ENCODE measurements at regions not wholly inside any gene's neighbourhood (a gene's known extent, or its start where the extent isn't known, plus 50 kb on each side); places are given as distances from the start of the nearest gene placed in this dataset.

DNA sequence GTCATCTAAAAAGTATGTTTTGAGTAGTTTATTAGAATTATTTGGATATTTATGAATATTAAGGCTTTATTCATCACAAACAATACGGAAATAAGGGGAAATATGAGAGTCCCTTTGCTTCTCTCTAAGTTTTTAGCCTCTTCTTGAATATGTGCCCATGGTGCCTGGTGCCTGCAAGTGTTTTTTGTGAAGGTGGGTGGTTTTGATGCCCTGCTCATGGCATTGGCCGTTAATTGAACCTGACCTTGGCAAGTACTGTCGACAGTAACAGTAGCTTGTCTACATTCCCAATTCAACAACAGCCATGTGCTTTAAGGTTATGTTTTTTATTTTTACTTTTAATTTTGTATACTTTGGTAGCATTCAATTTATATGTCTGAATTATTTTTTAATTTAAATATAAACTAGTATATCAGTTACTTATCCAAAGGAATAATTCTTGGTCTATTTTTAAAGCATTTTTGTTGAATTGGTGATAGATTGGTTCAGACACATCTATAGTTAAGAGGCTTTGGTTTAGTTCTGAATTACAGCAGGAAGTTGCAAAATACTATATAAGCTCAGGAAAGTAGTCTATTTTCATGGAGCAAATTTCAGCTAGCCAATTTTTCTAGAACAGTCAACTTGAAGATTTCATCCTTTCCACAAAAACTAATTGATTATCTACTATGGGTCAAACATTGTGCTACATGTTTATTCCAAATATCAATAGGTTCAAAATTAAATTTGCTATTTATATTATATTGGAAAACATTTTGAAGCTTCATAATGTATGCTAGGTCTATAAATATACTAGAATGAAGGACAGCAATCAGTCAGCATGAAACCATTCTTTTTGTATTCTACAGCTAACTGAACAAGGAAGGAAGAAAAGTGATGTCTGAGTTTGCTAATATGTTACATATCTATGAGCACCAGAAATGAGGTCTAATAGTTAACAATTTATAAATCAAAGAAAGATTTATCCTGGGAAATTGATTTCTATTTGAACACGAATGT is 184.4 kb downstream of the MRPL39 start:
- no peak for DNase-seq

DNA sequence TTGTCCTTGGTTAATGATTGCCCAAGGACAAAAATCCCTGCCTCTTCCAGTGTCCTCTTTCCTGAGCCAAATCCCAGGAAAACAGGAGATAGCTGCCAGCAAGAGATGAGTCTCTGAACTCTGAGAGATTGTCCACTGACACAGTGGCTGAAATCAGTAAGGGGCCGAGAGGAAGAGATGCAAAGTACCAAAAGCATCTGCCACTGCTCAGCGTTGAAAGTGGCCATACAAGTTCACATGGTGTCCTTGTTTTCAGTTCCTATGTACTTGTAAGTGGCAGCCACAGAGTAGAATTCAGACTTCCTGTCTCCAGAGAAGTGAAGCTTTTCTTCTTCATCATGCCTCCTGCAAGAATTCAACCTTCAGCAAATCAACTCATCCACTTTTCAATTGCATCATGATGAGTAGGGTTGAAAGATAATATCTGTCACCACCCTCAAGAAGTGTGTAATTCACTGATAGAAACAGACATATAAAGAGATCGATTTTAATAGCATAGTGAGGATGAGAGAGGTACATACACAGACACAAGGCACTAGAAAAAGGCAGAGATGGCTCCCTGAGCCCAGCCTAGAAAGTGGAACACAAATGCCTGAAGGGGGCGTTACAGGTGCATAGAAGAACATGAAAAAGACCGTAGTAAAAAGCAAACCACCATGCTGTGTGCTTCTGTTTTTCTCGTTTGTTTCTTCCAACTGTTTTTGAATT is 185.8 kb downstream of the MRPL39 start:
- no peak for DNase-seq

DNA sequence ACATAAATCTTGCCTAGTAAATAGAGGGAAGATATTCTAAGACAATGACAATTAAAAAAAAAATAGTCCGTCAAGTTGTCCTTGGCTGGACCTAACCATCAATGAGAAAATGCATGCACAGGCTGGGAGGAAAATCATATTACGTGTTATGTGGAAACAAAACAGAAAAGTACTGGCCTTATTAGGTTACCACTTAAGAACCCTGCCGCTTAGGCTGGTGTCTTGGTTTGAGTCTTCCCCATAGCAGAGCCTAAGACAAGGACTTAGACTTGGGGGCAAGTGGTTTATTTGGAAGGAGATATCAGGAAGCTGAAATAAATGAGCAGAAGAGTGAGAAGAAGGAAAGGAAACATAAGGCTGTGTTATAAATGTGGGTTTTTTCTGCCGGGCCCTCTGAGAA is 186.4 kb downstream of the MRPL39 start:
- no peak for DNase-seq

DNA sequence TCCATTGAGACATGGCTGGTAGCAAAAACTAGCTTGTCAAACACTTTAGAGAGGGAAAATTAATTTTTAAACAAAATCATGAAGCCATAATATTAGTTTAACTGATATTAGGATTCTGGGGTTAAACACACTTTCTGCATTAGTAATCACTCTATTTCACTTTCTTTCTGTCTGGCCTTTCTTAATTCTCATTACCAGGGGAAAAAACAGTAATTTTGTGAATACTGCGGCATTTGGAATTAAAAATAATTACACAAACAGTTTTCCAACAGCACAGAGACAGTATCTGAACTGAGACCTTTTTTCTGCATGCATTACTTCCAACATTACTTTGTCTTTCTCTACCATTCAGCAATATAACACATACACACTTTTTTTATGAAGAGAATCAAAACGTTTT is 190.6 kb downstream of the MRPL39 start:
- DNase-seq: no peak

DNA sequence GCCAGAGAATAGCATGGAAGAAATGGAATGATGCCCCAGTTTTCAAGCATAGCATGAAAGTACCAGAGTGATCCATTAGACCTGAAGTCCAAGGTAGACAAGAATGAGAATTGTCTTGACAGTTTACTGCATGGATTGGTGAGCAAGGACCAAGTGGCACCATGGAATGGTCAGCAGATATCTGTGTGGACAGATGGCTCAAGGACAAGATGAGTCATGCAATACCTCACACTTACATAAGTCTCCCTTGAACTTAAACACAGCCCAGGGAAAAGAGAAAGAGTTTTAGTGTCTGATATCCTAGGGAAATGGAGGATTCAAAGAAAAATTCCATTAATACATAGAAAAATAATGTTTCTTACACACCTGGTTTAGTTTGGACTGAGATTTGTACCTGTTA is 195.2 kb downstream of the MRPL39 start:
- DNase-seq: no peak

DNA sequence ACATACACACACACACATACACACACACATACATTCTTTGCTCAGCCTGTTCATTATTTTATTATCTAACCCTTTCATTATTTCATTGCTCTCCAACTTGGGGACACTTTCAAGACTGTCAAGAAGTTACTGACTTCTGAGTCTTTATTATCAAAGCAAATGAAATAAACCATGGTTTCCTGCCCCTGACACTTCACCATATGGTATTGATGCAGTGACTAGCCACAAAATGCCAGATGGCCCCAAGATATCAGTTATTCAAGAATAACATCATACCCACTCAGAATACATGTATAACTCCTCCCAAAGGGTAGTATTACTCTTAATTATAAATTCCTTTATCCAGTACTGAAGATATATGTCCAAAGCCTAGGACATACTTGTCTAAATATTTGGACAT is 197.3 kb downstream of the MRPL39 start:
- DNase-seq: no peak

DNA sequence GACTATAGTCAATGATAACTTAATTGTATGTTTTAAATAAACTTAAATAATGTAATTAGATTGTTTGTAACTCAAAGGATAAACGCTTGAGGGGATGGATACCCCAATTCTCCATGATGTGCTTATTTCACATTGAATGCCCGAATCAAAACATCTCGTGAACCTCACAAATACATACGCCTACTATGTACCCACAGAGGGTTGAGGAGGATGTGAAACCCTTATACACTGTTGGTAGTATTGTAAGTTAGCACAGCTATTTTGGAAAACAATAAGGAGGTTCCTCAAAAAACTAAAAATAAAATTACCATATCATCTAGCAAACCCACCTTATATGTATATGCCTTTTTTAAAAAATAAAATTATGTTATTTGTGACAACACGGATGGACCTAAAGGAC is 198.6 kb downstream of the MRPL39 start:
- DNase-seq: no peak

DNA sequence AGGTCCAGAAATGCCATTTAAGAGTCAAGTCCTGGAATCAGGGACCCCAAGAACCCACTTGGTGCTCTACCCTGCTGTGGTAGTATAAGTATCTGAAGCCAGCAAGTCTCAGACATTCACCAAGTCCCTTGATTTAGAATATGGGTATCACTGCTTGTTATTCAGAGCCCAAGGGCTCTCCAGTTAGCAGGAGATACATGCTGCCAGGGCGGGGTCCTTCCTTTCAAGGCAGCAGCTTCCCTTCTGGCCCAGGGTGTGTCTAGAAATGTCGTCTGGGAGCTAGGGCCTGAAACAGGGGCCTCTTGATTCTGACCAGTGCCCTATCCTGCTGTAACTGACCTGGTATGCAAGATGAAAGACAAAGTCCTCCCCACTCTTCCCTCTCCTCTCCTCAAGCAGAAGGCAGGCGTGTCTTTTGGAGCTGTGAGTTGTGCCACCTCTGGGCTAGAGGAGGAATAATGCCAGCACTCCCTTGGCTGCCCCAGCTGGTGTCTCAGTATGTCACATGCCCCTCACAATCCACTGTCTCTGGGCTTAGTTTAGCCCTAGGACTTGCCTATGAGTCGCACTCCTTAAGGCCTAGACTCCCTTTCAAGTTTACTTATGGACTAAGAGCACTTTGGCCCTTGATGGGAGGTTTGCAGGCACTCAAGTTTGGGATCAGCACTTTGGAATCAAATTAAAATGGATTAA is 200.2 kb downstream of the MRPL39 start:
- no peak for DNase-seq

DNA sequence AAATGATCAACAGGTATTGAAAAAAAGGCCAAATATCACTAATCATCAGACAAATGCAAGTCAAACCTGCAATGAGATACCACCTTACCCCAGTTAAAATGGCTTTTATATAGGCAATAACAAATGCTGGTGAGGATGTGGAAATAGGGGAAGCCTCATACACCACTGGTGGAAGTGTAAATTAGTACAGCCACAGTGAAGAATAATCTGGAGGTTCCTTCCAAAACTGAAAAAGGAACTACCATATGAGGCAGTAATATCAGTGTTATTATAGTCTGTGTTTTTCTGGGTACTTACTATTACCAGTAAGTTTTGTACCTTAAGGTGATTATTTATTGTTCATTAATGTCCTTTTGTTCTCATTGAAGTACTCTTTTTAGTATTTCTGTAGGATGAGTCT is 201.3 kb downstream of the MRPL39 start:
- DNase-seq: no peak

DNA sequence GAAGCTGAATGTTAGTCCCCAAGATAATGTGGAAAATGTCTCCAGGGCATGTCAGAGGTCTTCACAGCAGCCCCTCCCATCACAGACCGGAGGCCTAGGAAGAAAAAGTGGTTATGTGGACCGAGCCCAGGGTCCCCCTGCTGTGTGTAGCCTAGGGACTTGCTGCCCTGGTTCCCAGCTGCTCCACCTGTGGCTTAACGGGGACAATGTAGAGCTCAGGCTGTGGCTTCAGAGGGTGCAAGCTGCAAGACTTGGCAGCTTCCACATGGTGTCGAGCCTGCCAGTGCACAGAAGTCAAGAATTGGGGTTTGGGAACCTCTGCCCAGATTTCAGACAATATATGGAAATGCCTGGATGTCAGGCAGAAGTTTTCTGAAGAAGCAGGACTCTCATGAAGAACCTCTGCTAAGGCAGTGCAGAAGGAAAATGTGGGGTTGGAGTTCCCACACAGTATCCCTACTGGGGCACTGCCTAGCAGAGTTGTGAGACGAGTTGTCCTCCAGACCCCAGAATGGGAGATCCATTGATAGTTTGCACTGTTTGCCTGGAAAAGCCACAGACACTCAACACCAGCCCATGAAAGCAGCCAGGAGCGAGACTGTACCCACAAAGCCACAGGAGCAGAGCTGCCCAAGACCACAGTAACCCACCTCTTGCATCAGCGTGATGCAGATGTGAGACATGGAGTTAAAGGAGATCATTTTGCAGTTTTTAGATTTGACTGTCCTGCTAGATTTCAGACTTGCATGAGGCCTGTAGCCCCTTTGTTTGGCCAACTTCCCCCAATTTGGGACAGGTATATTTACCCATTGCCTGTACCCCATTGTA is 204.9 kb downstream of the MRPL39 start:
- no peak for DNase-seq

DNA sequence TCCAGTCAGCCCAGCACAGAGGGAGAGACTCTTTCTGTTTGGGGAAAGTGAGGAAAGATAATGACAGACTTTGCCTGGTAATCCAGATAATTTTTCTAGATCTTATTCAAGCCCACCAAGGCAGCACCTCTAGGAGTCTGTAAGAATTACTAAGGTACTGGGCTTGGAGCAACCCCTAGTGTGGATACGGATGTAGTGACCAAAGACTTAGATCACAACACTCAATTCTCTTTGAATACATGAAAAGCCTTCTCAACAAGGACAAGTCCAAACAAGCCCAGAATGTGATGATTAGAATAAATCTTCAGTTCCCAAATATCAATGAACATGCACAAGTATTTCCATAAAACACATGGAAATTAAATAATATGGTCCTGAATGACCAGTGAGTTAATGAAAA is 206.9 kb downstream of the MRPL39 start:
- no peak for DNase-seq

DNA sequence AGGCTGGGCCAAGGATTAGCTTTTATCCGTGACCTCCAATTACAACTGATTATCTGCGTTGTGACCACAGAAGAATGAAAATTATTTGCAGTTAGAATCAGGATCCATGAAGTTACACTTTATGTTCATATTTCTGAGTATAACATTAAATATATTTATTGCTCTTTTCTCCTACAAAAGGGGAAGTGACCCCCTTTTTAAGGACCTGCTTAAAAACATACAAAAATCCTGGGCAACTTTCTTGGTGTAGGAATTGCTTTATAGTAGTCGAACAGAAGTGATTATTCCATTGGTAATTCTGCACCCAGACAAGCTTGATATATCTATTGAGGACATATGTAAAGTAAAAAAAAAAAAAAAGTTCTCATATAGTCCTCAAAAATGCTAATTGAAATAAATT is 208.7 kb downstream of the MRPL39 start:
- DNase-seq: no peak

DNA sequence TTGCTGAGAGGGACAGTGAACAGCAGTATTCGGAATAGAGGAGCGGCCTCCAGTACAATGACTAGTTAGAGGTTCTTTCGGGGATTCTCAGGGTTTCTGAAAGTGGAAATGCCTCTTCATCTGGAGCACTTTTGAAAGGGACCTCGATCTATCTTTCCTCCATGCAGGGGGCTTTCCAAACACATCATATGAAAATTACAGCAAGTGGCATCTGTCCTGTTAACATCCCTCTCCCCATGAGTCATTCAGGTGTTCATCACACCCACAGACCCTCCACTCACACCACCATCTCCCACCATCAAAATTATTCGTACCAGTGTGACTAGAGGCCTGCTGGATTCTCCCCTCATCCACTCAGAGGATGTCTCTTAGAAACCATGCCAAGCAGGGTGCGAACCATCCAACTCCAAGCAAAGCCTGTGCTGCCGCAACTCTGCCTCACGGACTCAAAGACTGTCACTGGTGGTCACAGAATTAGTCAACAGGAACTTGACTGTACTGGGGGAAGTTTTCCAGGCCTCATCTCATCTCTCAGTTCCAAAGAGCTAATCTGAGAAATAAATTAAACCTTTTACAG is 211.1 kb downstream of the MRPL39 start:
- no peak for DNase-seq

DNA sequence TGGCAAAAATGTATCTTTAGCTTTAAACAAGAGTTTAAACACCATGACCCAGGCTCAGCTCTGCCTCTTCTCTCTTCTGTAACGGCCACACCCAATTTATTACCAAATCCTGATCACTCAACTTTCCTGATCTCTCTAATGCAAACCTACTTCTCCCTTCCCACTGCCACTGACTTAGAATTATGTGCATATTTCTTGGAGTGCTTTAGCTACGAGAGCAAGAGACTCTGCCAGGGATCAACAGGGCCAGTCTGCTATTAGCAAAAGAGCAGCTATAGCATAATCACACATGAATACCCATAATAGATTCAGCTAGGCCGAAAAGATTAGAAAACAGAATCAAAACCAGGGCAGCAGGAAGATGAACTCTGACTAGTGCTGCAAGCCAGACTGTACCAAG is 215.5 kb downstream of the MRPL39 start:
- DNase-seq: no peak

DNA sequence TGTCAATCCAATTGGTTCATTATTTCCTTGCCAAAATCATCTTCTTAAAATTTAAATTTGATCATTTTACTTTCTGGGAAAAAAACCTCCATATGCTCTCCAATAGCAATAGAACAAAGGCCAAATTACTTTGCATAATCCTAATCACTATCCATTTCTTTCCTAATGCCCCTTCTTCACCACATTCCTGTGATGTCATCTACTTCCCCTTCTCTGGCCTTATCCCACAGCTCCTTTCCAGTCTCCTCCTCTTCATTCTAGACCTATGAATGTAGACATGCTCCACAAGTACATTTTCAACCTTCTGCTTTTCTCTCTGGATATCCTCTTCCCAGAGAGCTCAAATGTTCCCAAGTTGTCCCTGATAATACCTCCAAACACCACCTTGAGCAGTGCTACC is 216.6 kb downstream of the MRPL39 start:
- DNase-seq: no peak

DNA sequence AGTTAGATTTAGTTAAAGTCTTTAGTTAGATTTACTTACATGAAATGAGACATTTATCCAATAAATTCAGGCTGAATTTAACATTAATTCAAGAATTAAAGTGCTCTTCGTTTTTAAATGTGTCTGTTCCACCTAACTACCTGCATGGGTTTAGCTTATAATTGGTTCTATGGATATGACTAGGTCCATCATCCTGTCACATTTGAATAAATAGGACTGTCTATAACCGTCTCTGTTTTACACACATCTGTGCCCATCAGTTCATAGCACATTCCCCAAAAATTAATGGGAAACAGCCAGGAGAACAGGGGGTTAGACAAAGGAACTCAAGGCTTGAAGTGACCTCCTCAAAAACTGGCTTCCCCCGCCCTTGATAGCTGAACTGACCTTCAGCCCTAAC is 219.6 kb downstream of the MRPL39 start:
- no peak for DNase-seq

DNA sequence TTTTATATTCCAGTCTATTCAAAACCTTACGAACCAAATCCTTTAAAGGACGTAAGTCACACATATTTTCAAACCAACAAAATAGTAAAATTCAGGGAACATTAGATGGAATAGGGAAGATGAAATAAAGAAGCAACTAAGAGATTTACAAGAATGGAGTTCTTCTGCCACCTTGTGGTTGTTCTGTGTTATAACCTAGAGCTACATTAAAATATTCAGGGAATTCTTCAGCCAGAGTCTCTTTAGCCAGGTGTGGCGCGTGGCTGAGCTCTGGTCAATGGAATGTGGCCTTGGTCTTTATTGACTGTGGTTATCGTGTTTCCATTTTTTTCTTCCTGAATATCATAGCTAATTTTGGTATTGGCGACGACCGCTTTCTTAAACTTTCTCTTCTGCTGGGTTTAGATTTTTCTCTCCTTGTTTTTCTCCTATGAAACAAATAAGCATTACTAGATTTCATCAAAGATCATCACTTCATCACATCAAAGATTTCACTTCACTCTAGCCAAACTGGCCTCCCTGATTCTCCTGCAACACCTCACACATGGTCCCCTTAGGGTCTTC is 221.3 kb downstream of the MRPL39 start:
- peak; percentile 20 for DNase-seq

DNA sequence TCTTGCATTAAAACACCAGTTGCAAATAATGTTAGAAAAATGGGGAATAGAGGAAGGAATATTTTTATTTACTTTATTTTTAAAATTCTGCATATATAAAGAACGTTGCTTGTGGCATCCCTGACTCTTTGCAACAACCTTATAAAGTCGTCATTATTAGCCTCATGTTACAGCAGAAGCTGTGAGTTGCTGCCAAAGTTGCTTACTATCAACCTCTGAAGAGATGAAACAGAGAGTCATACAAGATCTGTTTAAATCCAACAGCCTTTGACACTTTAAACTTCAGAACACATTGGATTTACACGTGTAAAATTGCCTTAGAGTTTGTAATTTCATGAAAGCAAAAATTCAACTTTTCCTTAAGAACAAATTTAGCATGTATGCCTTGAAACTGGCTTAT is 221.9 kb downstream of the MRPL39 start:
- DNase-seq: no peak

DNA sequence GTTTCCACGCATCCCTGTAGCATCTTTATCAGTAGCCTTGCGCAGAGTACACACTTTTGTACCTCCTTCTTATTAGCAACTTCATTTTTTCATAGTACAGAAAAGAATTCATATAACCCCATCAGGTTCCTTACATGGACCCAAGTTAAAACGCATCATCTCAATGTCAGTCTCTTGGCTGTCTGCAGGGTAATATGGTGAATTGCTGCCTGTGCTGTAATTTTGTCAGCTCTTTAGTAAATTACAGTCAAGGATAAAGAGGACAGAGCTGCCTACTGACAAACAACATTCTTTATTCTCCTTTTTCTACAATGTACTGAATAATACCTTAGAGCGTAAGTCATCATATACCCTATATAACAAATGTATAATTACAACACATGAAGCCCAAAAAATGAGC is 222.5 kb downstream of the MRPL39 start:
- DNase-seq: no peak

DNA sequence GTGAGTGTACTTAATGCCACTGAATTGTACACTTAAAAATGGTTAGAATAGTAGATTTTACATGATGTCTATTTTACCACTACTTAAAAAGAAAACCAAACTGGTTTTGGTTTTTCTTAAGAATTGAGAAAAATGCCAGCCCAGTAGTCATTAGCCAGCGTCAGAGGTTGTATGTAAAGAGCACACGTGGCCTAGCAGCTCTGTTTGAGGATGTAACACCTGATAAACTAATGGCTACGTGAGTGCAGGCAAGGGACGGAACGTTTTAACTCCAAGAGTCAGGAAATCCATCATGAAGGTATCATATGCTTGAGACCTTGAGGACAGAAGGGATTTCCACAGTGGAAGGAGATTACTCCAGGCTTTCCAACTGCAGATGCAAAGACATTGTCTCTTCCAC is 223.7 kb downstream of the MRPL39 start:
- no peak for DNase-seq

DNA sequence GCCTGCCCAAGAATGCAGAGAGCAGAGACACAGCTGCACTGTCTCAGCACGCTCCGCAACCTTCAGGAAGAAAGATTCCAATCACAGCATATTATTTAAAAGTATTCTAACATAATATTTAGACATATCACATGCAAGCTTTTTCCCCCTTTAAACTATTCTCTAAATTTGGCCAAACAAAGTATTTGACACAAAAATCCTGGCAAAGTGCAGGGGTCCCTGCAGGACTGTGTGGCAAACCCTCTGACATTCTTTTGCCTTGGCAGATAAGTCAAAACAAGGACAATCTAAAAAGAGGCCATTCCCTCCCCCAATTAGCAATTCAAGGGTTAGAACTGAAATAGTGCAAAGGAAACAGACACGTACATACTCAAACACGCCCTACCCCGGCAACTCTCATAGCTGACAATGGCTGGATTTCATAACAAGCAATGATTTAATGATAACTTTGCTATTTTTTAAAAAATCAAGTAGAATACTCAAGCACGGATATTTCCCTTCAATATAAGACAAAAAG is 225.3 kb downstream of the MRPL39 start:
- no peak for DNase-seq

All from right kidney (tissue), 1 donor.